Fibroblast of skin of right quadriceps (primary cell): ENCODE measurements at regions not wholly inside any gene's neighbourhood (a gene's known extent, or its start where the extent isn't known, plus 50 kb on each side); places are given as distances from the start of the nearest gene placed in this dataset.
"Not testable (repeated sequence)": the region's sequence is repeated elsewhere in the genome, so short reads cannot be mapped to it uniquely, and the experiment has no call there.

ENCODE experiments used
- DNase-seq: peaks from one replicate; pipeline ENCODE4 v3.0.0-alpha.2; 2013

- no peak for DNase-seq
Observed at GRCh38 chr7:15143936-15144335, 241.4 kb upstream of the DGKB start.

DNA sequence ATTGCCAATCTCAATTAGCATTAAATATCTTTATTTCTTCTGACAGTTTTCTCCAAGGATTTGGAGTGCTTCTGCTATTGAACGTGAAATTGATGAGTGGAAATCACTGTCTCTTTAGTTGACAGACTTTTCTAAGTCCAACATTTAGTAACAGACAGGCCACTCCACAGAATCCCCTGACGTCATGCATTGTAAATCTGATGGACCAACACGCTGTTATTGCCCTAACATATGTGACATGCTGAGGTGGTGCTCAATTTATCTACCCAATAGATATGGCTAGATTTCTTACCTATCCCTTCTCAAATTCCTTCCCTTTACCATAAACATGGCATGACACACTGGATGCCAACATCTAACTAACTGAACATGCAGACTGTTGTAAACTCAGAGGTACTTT is 240.6 kb upstream of the DGKB start:
- no peak for DNase-seq

GRCh38 chr7:15140431-15140830 is 237.9 kb upstream of the DGKB start:
- no peak for DNase-seq

- DNase-seq, result no peak
Observed at GRCh38 chr7:15131661-15132060, 229.1 kb upstream of the DGKB start.

GRCh38 chr7:15130666-15131541 is 228.4 kb upstream of the DGKB start:
- DNase-seq, result peak; percentile 74

DNA sequence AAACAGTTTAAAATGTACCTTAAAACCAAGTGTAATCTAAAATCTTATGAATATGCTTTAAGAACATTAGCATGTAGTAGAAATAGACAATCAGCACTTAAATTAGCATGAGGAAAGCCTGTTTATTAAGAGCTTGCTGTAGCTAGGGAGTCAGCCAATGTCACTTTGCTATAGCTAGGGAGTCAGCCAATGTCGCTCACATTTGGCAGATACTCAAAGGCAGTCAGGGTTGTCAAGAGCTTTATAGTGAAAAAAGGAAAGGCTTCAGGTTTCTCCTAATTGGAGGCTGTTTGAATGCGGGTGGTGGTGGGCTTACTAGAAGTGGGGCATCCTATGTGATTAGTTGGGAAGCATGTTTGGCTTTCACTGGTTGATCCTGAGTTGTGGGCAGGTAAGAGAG is 226.2 kb upstream of the DGKB start:
- DNase-seq, result no peak

- DNase-seq, result not testable (repeated sequence)
Observed at GRCh38 chr7:15126653-15127052, 224.1 kb upstream of the DGKB start.

- no peak for DNase-seq
Observed at GRCh38 chr7:15123901-15124300, 221.3 kb upstream of the DGKB start.

- DNase-seq, result peak; percentile 27
Observed at GRCh38 chr7:15113752-15114151, 211.2 kb upstream of the DGKB start.

GRCh38 chr7:15105711-15106110 is 203.2 kb upstream of the DGKB start:
- no peak for DNase-seq

DNA sequence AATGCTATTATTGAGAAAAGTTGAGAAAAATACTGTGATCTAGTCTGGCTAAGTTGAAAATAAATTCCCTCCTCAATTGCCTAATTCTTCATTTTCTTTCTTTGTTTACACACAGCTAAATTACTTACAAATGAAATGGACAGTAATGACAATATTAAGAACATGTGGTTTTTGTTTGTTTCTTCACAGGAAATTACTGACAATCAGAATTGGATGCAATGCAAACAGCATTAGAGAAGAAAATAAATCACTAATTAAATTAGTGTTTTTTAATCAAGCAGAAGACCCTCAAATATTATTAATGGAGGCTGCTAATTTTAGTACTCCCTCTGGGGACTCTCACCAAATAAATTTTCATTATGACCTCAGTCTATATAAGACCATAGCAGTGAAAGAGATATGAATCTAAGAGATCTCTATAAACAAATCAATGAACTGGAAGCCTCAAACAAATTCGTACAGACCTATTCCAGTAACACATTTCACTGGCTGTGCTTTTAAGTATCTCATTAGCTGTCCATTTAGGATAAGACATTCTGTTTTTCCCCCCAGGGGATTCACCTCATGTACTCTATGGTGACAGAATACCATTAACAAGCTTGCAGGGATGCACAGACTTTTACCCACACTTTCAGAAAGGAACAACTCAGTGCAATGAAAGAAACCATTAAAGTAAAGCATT is 202.0 kb upstream of the DGKB start:
- DNase-seq, result no peak

DNA sequence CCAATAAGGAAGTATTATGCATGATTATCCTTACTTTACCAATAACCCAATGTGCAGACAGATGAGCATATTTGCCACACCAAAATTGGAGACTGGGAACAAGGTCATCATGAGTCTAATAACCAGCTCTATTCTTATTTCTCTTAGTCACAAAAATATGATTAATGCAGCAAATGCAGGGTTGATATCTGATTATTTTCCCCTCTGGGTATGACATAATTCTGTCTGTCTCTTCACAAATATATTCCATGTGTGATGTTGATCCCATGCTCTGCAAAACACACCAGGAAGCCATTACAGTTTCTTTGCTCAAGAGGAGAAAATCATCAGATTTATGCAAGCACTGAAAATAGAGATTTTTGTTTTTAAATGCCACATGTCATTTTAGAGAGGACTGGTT is 196.5 kb upstream of the DGKB start:
- peak; percentile 10 for DNase-seq

GRCh38 chr7:15096853-15097252 is 194.3 kb upstream of the DGKB start:
- DNase-seq, result no peak

GRCh38 chr7:15094989-15095388 is 192.4 kb upstream of the DGKB start:
- no peak for DNase-seq

GRCh38 chr7:15087771-15088170 is 185.2 kb upstream of the DGKB start:
- DNase-seq, result peak; percentile 15

GRCh38 chr7:15086862-15087261 is 184.3 kb upstream of the DGKB start:
- peak; percentile 50 for DNase-seq

- peak; percentile 76 for DNase-seq
Observed at GRCh38 chr7:15086131-15086611, 183.6 kb upstream of the DGKB start.

DNA sequence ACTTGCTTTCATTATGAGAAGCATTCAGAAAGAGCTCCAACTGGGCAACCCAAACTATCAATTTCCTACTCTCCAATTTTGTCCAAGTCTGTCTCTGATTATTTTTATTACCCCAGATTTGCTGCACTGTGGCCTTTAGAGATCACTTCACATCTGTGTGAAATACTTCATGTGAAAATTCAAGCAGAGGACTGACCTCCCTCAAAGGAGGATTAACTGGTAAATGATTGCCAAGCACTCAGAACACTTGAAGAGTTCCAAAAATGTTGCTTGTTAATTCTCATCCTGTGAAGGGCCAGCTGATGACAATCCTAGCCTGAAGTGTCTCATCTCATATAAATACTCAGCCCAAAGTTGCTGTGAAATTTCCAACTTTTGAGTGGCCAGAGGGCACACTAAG is 182.8 kb upstream of the DGKB start:
- peak; percentile 53 for DNase-seq

- peak; percentile 36 for DNase-seq
Observed at GRCh38 chr7:15084368-15084767, 181.8 kb upstream of the DGKB start.

DNA sequence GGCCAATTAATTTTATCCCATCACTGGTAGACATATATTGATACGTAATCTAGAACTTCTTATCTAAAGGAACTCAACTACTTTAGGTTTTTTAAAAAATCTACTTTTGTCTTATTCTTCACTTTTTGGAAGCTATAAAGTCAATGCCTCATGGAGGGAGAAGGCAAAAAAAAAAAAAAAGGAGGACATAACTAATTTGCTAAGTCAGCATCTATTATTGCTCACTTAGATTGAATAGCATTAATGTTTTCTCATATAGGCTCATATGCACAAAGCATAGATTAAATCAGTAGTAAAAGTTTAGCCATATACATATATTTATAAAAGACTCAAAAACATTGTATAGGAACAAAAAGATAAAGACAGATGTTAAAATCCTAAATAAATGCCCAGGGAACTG is 179.3 kb upstream of the DGKB start:
- DNase-seq, result no peak

DNA sequence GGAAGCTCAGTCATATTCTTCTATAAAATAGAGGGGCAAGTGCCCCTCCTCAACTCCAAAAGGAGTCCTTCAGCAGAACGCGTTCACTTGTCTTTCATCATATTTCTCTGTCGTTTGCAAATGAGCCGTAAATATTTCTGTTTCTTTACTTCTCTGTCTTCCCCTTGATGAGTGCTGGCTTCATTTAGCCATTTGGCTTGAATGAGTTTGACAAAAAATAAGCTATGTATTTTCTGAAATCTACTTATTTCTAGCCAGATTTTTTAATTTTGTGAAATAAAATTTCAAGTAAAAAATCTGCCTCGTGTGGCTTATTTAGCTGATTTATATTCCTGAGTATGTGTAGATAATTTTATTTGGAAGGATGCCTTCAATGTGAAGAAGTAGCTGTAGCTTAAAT is 170.8 kb upstream of the DGKB start:
- DNase-seq, result no peak

GRCh38 chr7:15068324-15068723 is 165.8 kb upstream of the DGKB start:
- peak; percentile 7 for DNase-seq

GRCh38 chr7:15057272-15057671 is 154.7 kb upstream of the DGKB start:
- DNase-seq, result no peak

DNA sequence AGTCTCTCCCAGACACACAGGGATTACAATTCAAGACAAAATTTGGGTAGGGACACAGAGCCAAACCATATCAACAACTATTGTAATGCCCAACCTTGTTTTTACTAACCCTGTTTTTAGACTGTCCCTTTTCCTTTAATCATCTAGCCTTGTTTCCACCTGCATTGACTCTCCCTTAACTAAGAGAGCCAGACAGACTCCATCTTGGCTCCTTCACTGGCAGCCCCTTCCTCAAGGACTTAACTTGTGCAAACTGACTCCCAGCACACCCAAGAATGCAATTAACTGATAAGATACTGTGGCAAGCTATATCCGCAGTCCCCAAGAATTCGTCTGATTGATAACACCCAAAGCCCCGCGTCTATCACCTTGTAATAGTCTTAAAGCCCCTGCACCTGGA is 151.8 kb upstream of the DGKB start:
- DNase-seq, result not testable (repeated sequence)
